Fibroblast of peridontal ligament (primary cell): ENCODE measurements at regions not wholly inside any gene's neighbourhood (a gene's known extent, or its start where the extent isn't known, plus 50 kb on each side); places are given as distances from the start of the nearest gene placed in this dataset.
"Not testable (repeated sequence)": the region's sequence is repeated elsewhere in the genome, so short reads cannot be mapped to it uniquely, and the experiment has no call there.

Source experiments
- DNase-seq: peaks from one replicate; pipeline ENCODE4 v3.0.0-alpha.2; 2010; ENCODE audit errors: extremely low read depth

- no peak for DNase-seq
Measured at GRCh38 chrX:120753413-120754251, 122.0 kb downstream of the CT47B1 start.

GRCh38 chrX:120752431-120753082 is 122.7 kb upstream of the C1GALT1C1 start:
- DNase-seq: no peak

GRCh38 chrX:120751683-120752082 is 121.8 kb upstream of the C1GALT1C1 start:
- no peak for DNase-seq

GRCh38 chrX:120750381-120750780 is 120.5 kb upstream of the C1GALT1C1 start:
- no peak for DNase-seq

- no peak for DNase-seq
Measured at GRCh38 chrX:120749141-120749846, 119.4 kb upstream of the C1GALT1C1 start.

GRCh38 chrX:120746153-120746552 is 116.3 kb upstream of the C1GALT1C1 start:
- no peak for DNase-seq

- DNase-seq: no peak
Measured at GRCh38 chrX:120742946-120743665, 113.3 kb upstream of the C1GALT1C1 start.

GRCh38 chrX:120741452-120741851 is 111.6 kb upstream of the C1GALT1C1 start:
- no peak for DNase-seq

GRCh38 chrX:120740072-120740471 is 110.2 kb upstream of the C1GALT1C1 start:
- DNase-seq: no peak

- no peak for DNase-seq
Measured at GRCh38 chrX:120739300-120739699, 109.4 kb upstream of the C1GALT1C1 start.

- DNase-seq: no peak
Measured at GRCh38 chrX:120736989-120737388, 107.1 kb upstream of the C1GALT1C1 start.

- DNase-seq: no peak
Measured at GRCh38 chrX:120735966-120736365, 106.1 kb upstream of the C1GALT1C1 start.

GRCh38 chrX:120732879-120733278 is 103.0 kb upstream of the C1GALT1C1 start:
- DNase-seq: no peak

GRCh38 chrX:120732461-120732860 is 102.6 kb upstream of the C1GALT1C1 start:
- no peak for DNase-seq

GRCh38 chrX:120731386-120731785 is 101.5 kb upstream of the C1GALT1C1 start:
- no peak for DNase-seq

- not testable (repeated sequence) for DNase-seq
Measured at GRCh38 chrX:120729506-120730255, 99.8 kb upstream of the C1GALT1C1 start.

GRCh38 chrX:120727911-120728310 is 98.1 kb upstream of the C1GALT1C1 start:
- DNase-seq: peak; percentile 56

- no peak for DNase-seq
Measured at GRCh38 chrX:120727452-120727851, 97.6 kb upstream of the C1GALT1C1 start.

- DNase-seq: no peak
Measured at GRCh38 chrX:120726294-120726693, 96.4 kb upstream of the C1GALT1C1 start.

- DNase-seq: no peak
Measured at GRCh38 chrX:120725874-120726273, 96.0 kb upstream of the C1GALT1C1 start.

- no peak for DNase-seq
Measured at GRCh38 chrX:120719622-120720021, 89.8 kb upstream of the C1GALT1C1 start.
